H9 (cell line): ENCODE measurements at regions not wholly inside any gene's neighbourhood (a gene's known extent, or its start where the extent isn't known, plus 50 kb on each side); places are given as distances from the start of the nearest gene placed in this dataset.

ENCODE experiments used
- DNase-seq: peaks from one replicate; pipeline ENCODE4 v3.0.0-alpha.2; 2017
- H2AFZ ChIP-seq: one replicate; pipeline ENCODE4 v1.6.1; 2013; ENCODE audit warnings: mild to moderate bottlenecking, low read length, control low read depth, moderate library complexity
- H2AK5ac ChIP-seq: 2 replicates; pipeline ENCODE4 v1.6.1; 2013; ENCODE audit warnings: low read length, control low read depth, mixed read lengths; ENCODE audit not compliant: insufficient read length
- H2BK120ac ChIP-seq: one replicate; pipeline ENCODE4 v1.6.1; 2013; ENCODE audit warnings: low read depth, mild to moderate bottlenecking, low read length, control low read depth, inconsistent platforms; ENCODE audit not compliant: poor library complexity, severe bottlenecking
- H2BK12ac ChIP-seq: 2 replicates; pipeline ENCODE4 v1.6.1; 2013; ENCODE audit warnings: low read length, control low read depth, mixed read lengths, low read depth; ENCODE audit not compliant: insufficient read length
- H2BK15ac ChIP-seq: 2 replicates; pipeline ENCODE4 v1.6.1; 2013; ENCODE audit warnings: low read depth, low read length, control low read depth
- H2BK20ac ChIP-seq: one replicate; pipeline ENCODE4 v1.6.1; 2013; ENCODE audit warnings: low read depth, mild to moderate bottlenecking, low read length, control low read depth, inconsistent platforms; ENCODE audit not compliant: poor library complexity, severe bottlenecking
- H2BK5ac ChIP-seq: 2 replicates; pipeline ENCODE4 v1.6.1; 2013; ENCODE audit warnings: low read length, control low read depth, mixed read lengths; ENCODE audit not compliant: insufficient read length
- H3K14ac ChIP-seq: 2 replicates; pipeline ENCODE4 v1.6.1; 2013; ENCODE audit warnings: low read length, control low read depth; ENCODE audit not compliant: insufficient read depth
- H3K18ac ChIP-seq: 2 replicates; pipeline ENCODE4 v1.6.1; 2013; ENCODE audit warnings: low read depth, mild to moderate bottlenecking, mixed read lengths, low read length, control low read depth; ENCODE audit not compliant: insufficient read length
- H3K23ac ChIP-seq: 2 replicates; pipeline ENCODE4 v1.6.1; 2013; ENCODE audit warnings: low read length, control low read depth, mixed read lengths, low read depth; ENCODE audit not compliant: insufficient read length
- H3K23me2 ChIP-seq: 2 replicates; pipeline ENCODE4 v1.6.1; 2013; ENCODE audit warnings: low read depth, mild to moderate bottlenecking, mixed read lengths, low read length, control low read depth; ENCODE audit not compliant: insufficient read length, poor library complexity, severe bottlenecking
- H3K27ac ChIP-seq: 2 replicates; pipeline ENCODE4 v1.5.1; 2013; ENCODE audit warnings: low read length, control low read depth, mixed read lengths, low read depth; ENCODE audit not compliant: insufficient read length
- H3K27me3 ChIP-seq: 2 replicates; pipeline ENCODE4 v1.6.1; 2013; ENCODE audit warnings: low read length, control low read depth, inconsistent platforms; ENCODE audit not compliant: insufficient read depth
- H3K4ac ChIP-seq: 2 replicates; pipeline ENCODE4 v1.6.1; 2013; ENCODE audit warnings: low read depth, mild to moderate bottlenecking, control low read depth, inconsistent platforms, low read length, moderate library complexity
- H3K4me1 ChIP-seq: 2 replicates; pipeline ENCODE4 v1.6.1; 2013; ENCODE audit warnings: low read length, control low read depth, inconsistent platforms; ENCODE audit not compliant: insufficient read depth
- H3K4me2 ChIP-seq: 2 replicates; pipeline ENCODE4 v1.6.1; 2013; ENCODE audit warnings: low read length, control low read depth, mixed read lengths; ENCODE audit not compliant: insufficient read length, insufficient read depth
- H3K56ac ChIP-seq: 2 replicates; pipeline ENCODE4 v1.6.1; 2013; ENCODE audit warnings: low read depth, mild to moderate bottlenecking, mixed read lengths, low read length, control low read depth; ENCODE audit not compliant: insufficient read length
- H3K79me1 ChIP-seq: 2 replicates; pipeline ENCODE4 v1.6.1; 2013; ENCODE audit warnings: low read depth, mild to moderate bottlenecking, moderate library complexity, low read length, control low read depth, inconsistent platforms; ENCODE audit not compliant: insufficient read depth, poor library complexity, severe bottlenecking
- H3K79me2 ChIP-seq: 2 replicates; pipeline ENCODE4 v1.6.1; 2013; ENCODE audit warnings: low read length, control low read depth, inconsistent platforms; ENCODE audit not compliant: insufficient read depth
- H3K9ac ChIP-seq: 2 replicates; pipeline ENCODE4 v1.6.1; 2013; ENCODE audit warnings: low read length, control low read depth, mixed read lengths; ENCODE audit not compliant: insufficient read length; ENCODE audit errors: extremely low read depth
- H3K9me3 ChIP-seq: one replicate; pipeline ENCODE4 v1.6.1; 2013; ENCODE audit warnings: low read depth, low read length, inconsistent platforms; ENCODE audit not compliant: control insufficient read depth
- H3T11ph ChIP-seq: one replicate; pipeline ENCODE4 v1.6.1; 2013; ENCODE audit warnings: mild to moderate bottlenecking, low read length, control low read depth, inconsistent platforms
- H4K20me1 ChIP-seq: one replicate; pipeline ENCODE4 v1.6.1; 2013; ENCODE audit not compliant: control insufficient read depth, insufficient read length, insufficient read depth
- H4K5ac ChIP-seq: 2 replicates; pipeline ENCODE4 v1.6.1; 2013; ENCODE audit warnings: low read depth, mild to moderate bottlenecking, mixed read lengths, low read length, control low read depth; ENCODE audit not compliant: insufficient read length
- H4K8ac ChIP-seq: replicated peaks from 2 replicates; pipeline ENCODE4 v1.6.1; 2013; ENCODE audit warnings: low read length, control low read depth, mixed read lengths, low read depth; ENCODE audit not compliant: insufficient read length
- H4K91ac ChIP-seq: 2 replicates; pipeline ENCODE4 v1.6.1; 2013; ENCODE audit warnings: low read depth, mild to moderate bottlenecking, moderate library complexity, mixed read lengths, low read length, control low read depth; ENCODE audit not compliant: insufficient read length
- H3K27ac Mint-ChIP-seq, 3 experiments: 2 replicates in 2 of 3; 3 replicates in 1 of 3; pipeline ENCODE4 v1.8.0; 2020 to 2021; ENCODE audit warnings: mixed read lengths in 3 of 3, mild to moderate bottlenecking in 1 of 3, moderate library complexity in 1 of 3
- H3K27me3 Mint-ChIP-seq: 2 replicates; pipeline ENCODE4 v1.8.0; 2021; ENCODE audit warnings: low read depth, mild to moderate bottlenecking, moderate library complexity, mixed read lengths
- H3K36me3 Mint-ChIP-seq, 3 experiments: 2 replicates in 2 of 3; 3 replicates in 1 of 3; pipeline ENCODE4 v1.8.0; 2020 to 2021; ENCODE audit warnings: low read depth in 3 of 3, mixed read lengths in 3 of 3; ENCODE audit not compliant: insufficient read depth in 1 of 3
- H3K4me1 Mint-ChIP-seq, 2 experiments: 2 replicates each; pipeline ENCODE4 v1.8.0; 2020; ENCODE audit warnings: mixed read lengths in 2 of 2
- H3K4me3 Mint-ChIP-seq, 2 experiments: 2 replicates in 1 of 2; 3 replicates in 1 of 2; pipeline ENCODE4 v1.8.0; 2020 to 2021; ENCODE audit warnings: mild to moderate bottlenecking in 2 of 2, mixed read lengths in 2 of 2, moderate library complexity in 1 of 2
- H3K9me3 Mint-ChIP-seq, 2 experiments: 2 replicates in 1 of 2; 3 replicates in 1 of 2; pipeline ENCODE4 v1.8.0; 2020; ENCODE audit warnings: mild to moderate bottlenecking in 2 of 2, mixed read lengths in 2 of 2, moderate library complexity in 1 of 2
- CTCF ChIP-seq: fragments of 200-600 bp; sonication (generic); conservative IDR thresholded peaks from 3 replicates; pipeline ENCODE4 v1.8.0; 2021; ENCODE audit warnings: antibody characterized with exemption, mild to moderate bottlenecking
- WGBS: extraction: QIAGEN DNeasy Blood & Tissue Kit; methylation state at CpG from one replicate; pipeline ENCODE4 v1.1.7; 2013; ENCODE audit warnings: missing lambda C conversion rate, low lambda C conversion rate, mixed read lengths; ENCODE audit not compliant: insufficient read length; ENCODE audit errors: extremely low coverage; 5-methylcytosine and 5-hydroxymethylcytosine counted together

DNA sequence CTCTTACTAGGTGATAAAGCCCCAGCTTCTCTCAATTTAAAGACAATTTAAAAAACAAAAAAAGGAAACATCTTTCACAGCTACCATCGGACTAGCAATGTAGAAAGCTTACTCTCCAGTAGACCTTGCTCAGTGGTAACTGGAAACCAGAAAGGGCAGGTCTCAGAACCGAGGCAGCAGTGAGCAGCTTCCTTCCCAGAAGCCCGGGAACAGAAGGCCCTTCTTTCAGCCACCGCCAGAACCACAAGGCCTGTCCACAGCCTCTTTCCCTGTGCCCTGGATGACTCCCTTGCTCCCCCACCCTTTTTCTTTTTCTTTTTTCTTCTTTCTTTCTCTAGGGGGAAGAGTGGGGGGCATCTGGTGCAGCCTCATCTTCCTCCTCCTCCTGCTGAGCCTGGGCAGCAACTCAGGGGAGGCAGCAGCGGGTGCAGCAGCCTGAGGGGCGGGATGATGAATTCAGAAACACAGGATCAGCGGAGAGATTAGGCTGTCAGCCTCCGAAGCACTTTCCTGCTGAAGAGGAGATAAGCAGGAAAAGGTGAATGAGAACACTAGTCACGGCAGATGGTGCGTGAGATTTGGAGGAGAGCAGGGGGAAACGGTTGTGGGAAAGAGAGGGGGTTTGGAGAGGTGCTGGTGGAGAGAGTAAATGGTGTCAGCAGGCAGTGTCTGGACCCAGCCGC lies 158.5 kb downstream of the ID4 start:
- Histone ChIP-seq H4K8ac (no peak overlapping the region), H2BK20ac (no peak overlapping the region), H3K27ac (no peak overlapping the region), H3K79me2 (no peaks in the 10 kb centered on the region), H3K23ac (no peak overlapping the region), H2BK5ac (no peak overlapping the region), H2AFZ (no peak overlapping the region), H2AK5ac (no peak overlapping the region), H2BK15ac (no peak overlapping the region), H3K4me2 (no peak overlapping the region), H3K4ac (no peak overlapping the region), H3T11ph (no peak overlapping the region), H3K14ac (no peak overlapping the region), H4K20me1 (no peaks in the 10 kb centered on the region), H4K91ac (no peak overlapping the region), H3K9me3 (no peaks in the 10 kb centered on the region), H4K5ac (no peak overlapping the region), H3K56ac (no peak overlapping the region), H3K4me1 (no peaks in the 10 kb centered on the region), H3K23me2 (no peaks in the 10 kb centered on the region), H3K79me1 (no peaks in the 10 kb centered on the region), H3K27me3 (no peaks in the 10 kb centered on the region), H2BK120ac (no peak overlapping the region), H3K18ac (no peak overlapping the region), H3K9ac (no peak overlapping the region), H2BK12ac (no peak overlapping the region)
- DNase-seq, result no peak
- peaks cover 0 to 6% (median 0%) of the 10 kb centered on the region in 3 experiments; a peak in 1 of 7 replicates for H3K36me3 Mint-ChIP-seq
- H3K4me1 Mint-ChIP-seq, result peaks cover 11% of the 10 kb centered on the region in 2 experiments
- H3K4me3 Mint-ChIP-seq, result no peak overlapping the region
- WGBS, result no CpG with 5 or more reads among the region's 12 CpGs
- peaks cover 16% of the 10 kb centered on the region for H3K27me3 Mint-ChIP-seq
- peaks cover 5 to 6% of the 10 kb centered on the region in 2 experiments; a peak in 4 of 5 replicates for H3K9me3 Mint-ChIP-seq
- H3K27ac Mint-ChIP-seq, result no peak overlapping the region
- no peak for TF ChIP-seq CTCF
